NCI-H345 (cell line): ENCODE measurements at regions not wholly inside any gene's neighbourhood (a gene's known extent, or its start where the extent isn't known, plus 50 kb on each side); places are given as distances from the start of the nearest gene placed in this dataset.

Experiments used
- DNase-seq: peaks from one replicate; lab custom pipeline; 2025; lab: John Stamatoyannopoulos, UW

- DNase-seq, result no peak
Measured at GRCh38 chr4:31959972-31960371, 1239.8 kb downstream of the PCDH7 start.

- DNase-seq, result no peak
Measured at GRCh38 chr4:31964685-31965084, 1244.5 kb downstream of the PCDH7 start.

GRCh38 chr4:31968842-31969241 lies 1248.7 kb downstream of the PCDH7 start:
- no peak for DNase-seq

- no peak for DNase-seq
Measured at GRCh38 chr4:31974490-31975002, 1254.4 kb downstream of the PCDH7 start.

GRCh38 chr4:31979988-31980387 lies 1259.8 kb downstream of the PCDH7 start:
- DNase-seq, result no peak

- no peak for DNase-seq
Measured at GRCh38 chr4:31983246-31983645, 1263.1 kb downstream of the PCDH7 start.

GRCh38 chr4:31983677-31984076 lies 1263.5 kb downstream of the PCDH7 start:
- no peak for DNase-seq

GRCh38 chr4:31984872-31985271 lies 1264.7 kb downstream of the PCDH7 start:
- no peak for DNase-seq

GRCh38 chr4:31995943-31996901 lies 1276.1 kb downstream of the PCDH7 start:
- DNase-seq, result no peak

GRCh38 chr4:31998807-31999206 lies 1278.6 kb downstream of the PCDH7 start:
- DNase-seq, result no peak

- no peak for DNase-seq
Measured at GRCh38 chr4:31999848-32000247, 1279.7 kb downstream of the PCDH7 start.

GRCh38 chr4:32000846-32001488 lies 1280.8 kb downstream of the PCDH7 start:
- no peak for DNase-seq

GRCh38 chr4:32002037-32002747 lies 1282.0 kb downstream of the PCDH7 start:
- DNase-seq, result no peak

- DNase-seq, result no peak
Measured at GRCh38 chr4:32003548-32003947, 1283.4 kb downstream of the PCDH7 start.

GRCh38 chr4:32010221-32010620 lies 1290.1 kb downstream of the PCDH7 start:
- no peak for DNase-seq

GRCh38 chr4:32022071-32022470 lies 1301.9 kb downstream of the PCDH7 start:
- no peak for DNase-seq

- DNase-seq, result no peak
Measured at GRCh38 chr4:32025851-32026459, 1305.8 kb downstream of the PCDH7 start.

GRCh38 chr4:32030406-32030805 lies 1310.2 kb downstream of the PCDH7 start:
- no peak for DNase-seq

- DNase-seq, result no peak
Measured at GRCh38 chr4:32031026-32031425, 1310.9 kb downstream of the PCDH7 start.

- DNase-seq, result no peak
Measured at GRCh38 chr4:32032136-32032672, 1312.0 kb downstream of the PCDH7 start.

GRCh38 chr4:32037399-32037798 lies 1317.2 kb downstream of the PCDH7 start:
- DNase-seq, result peak; percentile 12
